ENCODE measurements at regions not wholly inside any gene's neighbourhood (a gene's known extent, or its start where the extent isn't known, plus 50 kb on each side); places are given as distances from the start of the nearest gene placed in this dataset.

DNA sequence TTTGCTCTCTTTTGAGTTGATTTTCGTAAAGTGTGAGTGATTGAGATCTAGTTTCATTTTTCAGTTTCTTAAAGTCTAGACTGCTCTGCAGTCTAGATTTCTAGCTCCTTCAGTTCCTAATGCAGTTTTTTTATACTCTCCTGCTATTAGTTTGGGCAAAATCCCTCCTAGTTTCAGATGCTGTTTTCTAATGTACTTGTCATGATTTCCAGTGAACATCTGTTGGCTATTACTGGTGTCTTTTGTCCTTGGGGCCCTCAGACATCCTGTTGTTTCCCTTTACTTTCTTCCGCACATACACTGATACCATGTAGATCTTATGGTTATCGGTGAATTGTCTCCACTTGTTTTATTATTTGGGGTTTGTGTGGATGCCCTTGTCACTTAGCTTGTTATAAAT, 292.1 kb downstream of the TDRD3 start:
- TF ChIP-seq CTCF (IDR thresholded peaks at IDR 0.05), result no peak
- no peak for TF ChIP-seq POLR2A (IDR thresholded peaks at IDR 0.05)
- no peak for TF ChIP-seq POLR2AphosphoS5 (IDR thresholded peaks at IDR 0.05)

Data from breast epithelium (tissue), 3 donors.